Left lung (tissue), 4 donors: ENCODE measurements at regions not wholly inside any gene's neighbourhood (a gene's known extent, or its start where the extent isn't known, plus 50 kb on each side); places are given as distances from the start of the nearest gene placed in this dataset.

ENCODE experiments used
- ATAC-seq: fragments of 200-7000 bp; cut with Tn5 transposase; one replicate; pipeline ENCODE4 v1.9.1; 2020; ENCODE audit warnings: moderate library complexity
- DNase-seq, 4 donors: peaks; one replicate each; pipeline ENCODE4 v3.0.0-alpha.2; 2013 to 2020
- H3K27ac ChIP-seq, 2 donors: fragments of 200-600 bp; sonication (generic) in 1 of 2; one replicate each; pipeline versions ENCODE4 v1.5.0 to v1.8.0; 2020 to 2021
- H3K27me3 ChIP-seq, 2 donors: fragments of 200-600 bp; sonication (generic) in 1 of 2; one replicate each; pipeline versions ENCODE4 v1.5.0 to v1.8.0; 2020 to 2021
- H3K36me3 ChIP-seq, 2 donors: fragments of 200-600 bp; sonication (generic) in 1 of 2; one replicate each; pipeline versions ENCODE4 v1.5.0 to v1.8.0; 2020 to 2021
- H3K4me1 ChIP-seq, 2 donors: fragments of 200-600 bp; one replicate each; pipeline ENCODE4 v1.8.0; 2021
- H3K4me3 ChIP-seq, 2 donors: fragments of 200-600 bp; sonication (generic) in 1 of 2; one replicate each; pipeline versions ENCODE4 v1.5.0 to v1.8.0; 2020 to 2021; ENCODE audit warnings: mild to moderate bottlenecking in 1 of 2
- H3K9me3 ChIP-seq, 2 donors: fragments of 200-600 bp; sonication (generic) in 1 of 2; one replicate each; pipeline versions ENCODE4 v1.5.0 to v1.8.0; 2020 to 2021
- intact Hi-C, 2 donors: fragments of 100-400 bp; cut with DNase I; formaldehyde crosslinking; loops; one replicate each; pipeline versions ENCODE4 v1.11.2 to v1.14.2; 2022
- TF ChIP-seq, protein P1 (sequence below), 2 donors: fragments of 200-600 bp; sonication (generic) in 1 of 2; IDR thresholded peaks; one replicate each; pipeline versions ENCODE4 v1.5.0 to v1.8.0; 2021; ENCODE audit warnings: antibody characterized with exemption in 2 of 2
- donor health status: DM: no; HTN: yes; CAD: no.
- donor health status: DM: no; HTN: no; CAD: no.

DNA sequence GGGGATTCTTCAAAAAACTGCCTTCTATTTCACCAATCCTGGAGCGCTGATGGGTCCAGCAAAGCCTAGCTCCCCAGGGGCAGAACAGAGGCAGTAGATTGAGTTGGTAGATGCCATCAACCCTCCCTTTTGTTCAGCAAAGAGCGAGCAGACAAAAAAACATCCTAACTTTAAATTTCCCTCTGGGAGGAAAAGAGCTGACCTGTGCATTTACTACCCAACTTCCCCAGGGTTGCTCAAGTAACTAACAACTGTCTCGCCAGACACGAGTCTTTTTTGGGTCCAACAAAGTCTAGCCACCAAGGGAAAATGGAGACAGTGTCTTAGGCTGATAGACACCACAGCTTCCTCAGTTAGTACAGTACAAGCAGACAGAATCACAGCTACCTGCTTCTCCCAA, 476.3 kb upstream of the GRIA1 start:
- TF ChIP-seq, protein P1, sequence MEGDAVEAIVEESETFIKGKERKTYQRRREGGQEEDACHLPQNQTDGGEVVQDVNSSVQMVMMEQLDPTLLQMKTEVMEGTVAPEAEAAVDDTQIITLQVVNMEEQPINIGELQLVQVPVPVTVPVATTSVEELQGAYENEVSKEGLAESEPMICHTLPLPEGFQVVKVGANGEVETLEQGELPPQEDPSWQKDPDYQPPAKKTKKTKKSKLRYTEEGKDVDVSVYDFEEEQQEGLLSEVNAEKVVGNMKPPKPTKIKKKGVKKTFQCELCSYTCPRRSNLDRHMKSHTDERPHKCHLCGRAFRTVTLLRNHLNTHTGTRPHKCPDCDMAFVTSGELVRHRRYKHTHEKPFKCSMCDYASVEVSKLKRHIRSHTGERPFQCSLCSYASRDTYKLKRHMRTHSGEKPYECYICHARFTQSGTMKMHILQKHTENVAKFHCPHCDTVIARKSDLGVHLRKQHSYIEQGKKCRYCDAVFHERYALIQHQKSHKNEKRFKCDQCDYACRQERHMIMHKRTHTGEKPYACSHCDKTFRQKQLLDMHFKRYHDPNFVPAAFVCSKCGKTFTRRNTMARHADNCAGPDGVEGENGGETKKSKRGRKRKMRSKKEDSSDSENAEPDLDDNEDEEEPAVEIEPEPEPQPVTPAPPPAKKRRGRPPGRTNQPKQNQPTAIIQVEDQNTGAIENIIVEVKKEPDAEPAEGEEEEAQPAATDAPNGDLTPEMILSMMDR (IDR thresholded peaks at IDR 0.05) = no peak
- H3K36me3 ChIP-seq = no peaks in the 10 kb centered on the region
- intact Hi-C loops = no loop called here

DNA sequence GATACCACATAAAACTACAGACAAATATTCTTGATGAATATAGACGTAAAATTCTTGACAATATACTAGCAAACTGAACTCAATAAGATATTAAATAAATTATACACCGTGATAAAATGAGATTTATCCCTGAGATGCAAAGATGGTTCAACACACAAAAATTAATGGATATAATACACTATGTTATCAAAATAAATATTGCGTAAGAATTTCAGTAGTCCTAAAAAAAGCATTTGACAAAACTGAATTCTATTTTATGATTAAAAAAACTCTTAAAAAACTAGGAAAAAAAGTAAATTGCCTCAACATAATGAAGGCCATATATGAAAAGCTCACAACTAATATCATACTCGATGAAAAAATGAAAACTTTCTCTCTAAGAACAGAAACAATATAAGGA, 472.3 kb upstream of the GRIA1 start:
- Histone ChIP-seq H3K9me3 (peaks cover 0 to 53% of the 10 kb centered on the region in 2 donors), H3K36me3 (no peaks in the 10 kb centered on the region), H3K4me3 (no peak overlapping the region), H3K4me1 (no peaks in the 10 kb centered on the region), H3K27ac (no peak overlapping the region), H3K27me3 (no peaks in the 10 kb centered on the region)
- no peak for ATAC-seq
- no peak for DNase-seq
- intact Hi-C loops = no loop called here
- TF ChIP-seq, protein P1 (IDR thresholded peaks at IDR 0.05) = no peak

More for the DNA sequence above, 476.3 kb upstream of the GRIA1 start:
- ATAC-seq (no peak), DNase-seq (no peak)
- H3K27me3 ChIP-seq = no peaks in the 10 kb centered on the region
- H3K4me3 ChIP-seq = no peak overlapping the region
- no peak overlapping the region for H3K27ac ChIP-seq
- H3K9me3 ChIP-seq = peaks cover 0 to 26% of the 10 kb centered on the region in 2 donors
- no peaks in the 10 kb centered on the region for H3K4me1 ChIP-seq

DNA sequence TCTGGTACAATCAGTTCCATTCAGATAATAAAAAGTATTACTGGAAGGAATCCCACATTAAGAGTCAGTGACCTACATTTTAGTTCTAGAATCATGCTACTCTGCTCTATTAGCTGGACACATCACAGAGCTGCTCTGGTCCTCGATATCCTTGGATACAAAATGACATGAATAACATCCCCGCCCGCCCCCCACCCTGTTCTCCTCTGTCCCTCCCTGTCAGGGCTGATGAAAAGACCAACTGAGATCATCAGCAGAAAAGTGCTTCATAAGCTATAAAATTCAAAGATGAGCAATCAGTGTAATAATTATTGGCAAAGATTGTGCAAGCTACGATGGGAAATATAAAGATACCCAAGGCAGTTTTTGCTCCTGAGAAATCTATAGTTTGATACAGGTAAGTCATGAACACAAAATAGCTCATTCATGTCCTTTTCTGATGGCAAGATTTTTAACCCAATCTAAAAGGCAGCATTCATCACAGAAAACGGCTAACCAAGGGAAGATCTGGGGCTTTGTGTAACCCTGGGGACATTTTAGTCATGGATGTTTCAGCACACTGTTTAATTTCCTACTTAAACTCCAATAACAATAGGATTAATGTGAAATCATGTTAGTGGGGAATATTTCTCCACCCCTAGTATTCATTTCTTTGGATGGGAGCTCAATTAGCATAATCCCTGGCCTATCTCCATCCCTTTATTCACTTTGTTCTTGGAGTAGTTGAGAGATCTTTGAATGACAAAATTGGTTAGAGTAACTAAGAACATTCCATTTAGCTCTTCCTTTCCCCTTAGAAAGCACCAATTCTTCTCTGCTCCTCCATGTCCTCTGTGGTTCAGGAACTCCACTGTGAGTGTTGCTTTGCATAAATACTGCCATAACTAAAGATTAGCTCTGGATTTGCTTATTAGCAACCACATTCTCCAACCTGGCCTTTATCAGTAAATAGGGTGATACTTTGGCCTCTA, 459.4 kb upstream of the GRIA1 start:
- TF ChIP-seq, protein P1 (IDR thresholded peaks at IDR 0.05) = no peak
- ATAC-seq (no peak), DNase-seq (no peak)
- no peaks in the 10 kb centered on the region for H3K27me3 ChIP-seq
- H3K4me1 ChIP-seq = no peaks in the 10 kb centered on the region
- intact Hi-C loops = no loop called here
- no peak overlapping the region for H3K27ac ChIP-seq
- no peaks in the 10 kb centered on the region for H3K9me3 ChIP-seq
- H3K36me3 ChIP-seq = no peaks in the 10 kb centered on the region
- no peak overlapping the region for H3K4me3 ChIP-seq

DNA sequence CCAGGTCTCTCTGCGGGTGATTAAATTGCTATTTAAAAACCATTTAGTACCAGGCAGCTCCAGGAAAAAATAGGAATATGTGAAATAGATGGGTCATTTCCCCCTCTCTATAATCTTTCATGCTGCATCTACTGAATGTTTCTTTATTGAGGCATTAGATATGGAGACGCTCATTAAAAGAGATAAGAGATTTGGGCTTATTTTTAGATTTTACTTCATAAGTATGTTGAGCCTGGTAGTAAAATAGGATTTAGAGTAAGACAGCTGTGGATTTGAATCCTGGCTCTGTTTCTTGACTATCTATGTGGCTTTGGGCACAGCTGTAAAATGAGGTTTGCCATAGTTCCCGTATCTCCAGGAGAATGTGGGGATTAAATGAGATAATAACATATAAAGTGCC, 451.0 kb upstream of the GRIA1 start:
- TF ChIP-seq, protein P1 (IDR thresholded peaks at IDR 0.05) = no peak
- Histone ChIP-seq H3K9me3 (no peaks in the 10 kb centered on the region), H3K27me3 (no peaks in the 10 kb centered on the region), H3K36me3 (no peaks in the 10 kb centered on the region), H3K27ac (no peak overlapping the region), H3K4me3 (no peak overlapping the region), H3K4me1 (no peaks in the 10 kb centered on the region)
- ATAC-seq (no peak), DNase-seq (no peak)
- intact Hi-C loops = no loop called here

DNA sequence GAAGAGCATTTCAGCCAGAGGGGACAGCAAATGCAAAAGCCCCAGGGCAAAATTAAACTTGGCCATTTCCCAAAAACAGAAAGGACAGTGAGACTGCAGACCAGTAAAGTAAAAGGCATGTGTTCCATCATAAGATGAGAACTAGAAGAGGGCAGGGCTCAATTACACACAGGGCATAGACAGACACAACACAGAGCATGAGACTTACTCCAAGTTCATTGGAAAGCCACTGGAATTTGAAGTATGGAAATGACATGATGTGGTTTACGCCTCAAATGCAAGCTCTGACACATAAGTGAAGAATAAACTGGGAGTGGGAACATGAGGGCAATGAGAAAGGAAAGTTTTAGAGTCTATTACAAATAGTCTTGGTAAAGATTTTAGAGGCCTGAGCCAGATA, 446.6 kb upstream of the GRIA1 start:
- Histone ChIP-seq H3K36me3 (no peaks in the 10 kb centered on the region), H3K27ac (no peak overlapping the region), H3K27me3 (no peaks in the 10 kb centered on the region), H3K4me3 (no peak overlapping the region), H3K9me3 (no peaks in the 10 kb centered on the region), H3K4me1 (no peaks in the 10 kb centered on the region)
- TF ChIP-seq, protein P1 (IDR thresholded peaks at IDR 0.05) = no peak
- no peak for ATAC-seq
- intact Hi-C loops = no loop called here
- DNase-seq = no peak
